RWPE2 (cell line): ENCODE measurements at regions not wholly inside any gene's neighbourhood (a gene's known extent, or its start where the extent isn't known, plus 50 kb on each side); places are given as distances from the start of the nearest gene placed in this dataset.

Source experiments
- ATAC-seq: fragments of 200-7000 bp; cut with Tn5 transposase; 3 replicates; pipeline ENCODE4 v1.9.1; 2021; ENCODE audit warnings: low read depth
- DNase-seq: peaks from one replicate; pipeline ENCODE4 v3.0.0-alpha.2; 2020; ENCODE audit warnings: low spot score
- H3K27ac ChIP-seq: fragments of 450-650 bp; 2 replicates; pipeline ENCODE4 v1.5.1; 2017; ENCODE audit warnings: mild to moderate bottlenecking; ENCODE audit not compliant: poor library complexity, severe bottlenecking
- H3K27me3 ChIP-seq: fragments of 250-450 bp; sonication (Bioruptor Pico); 2 replicates; pipeline ENCODE4 v1.5.1; 2021; ENCODE audit warnings: mild to moderate bottlenecking, moderate library complexity; ENCODE audit not compliant: insufficient read depth, poor library complexity, severe bottlenecking
- H3K36me3 ChIP-seq: fragments of 250-450 bp; sonication (Bioruptor Pico); 2 replicates; pipeline ENCODE4 v1.5.1; 2020; ENCODE audit warnings: low read depth, mild to moderate bottlenecking, moderate library complexity
- H3K4me1 ChIP-seq: fragments of 250-450 bp; sonication (Bioruptor Pico); 2 replicates; pipeline ENCODE4 v1.5.1; 2021; ENCODE audit warnings: mild to moderate bottlenecking, moderate library complexity; ENCODE audit not compliant: insufficient read depth, poor library complexity, severe bottlenecking
- H3K4me3 ChIP-seq: fragments of 250-450 bp; sonication (Bioruptor Pico); 2 replicates; pipeline ENCODE4 v1.5.1; 2021; ENCODE audit warnings: mild to moderate bottlenecking, moderate library complexity; ENCODE audit not compliant: severe bottlenecking
- H3K9me3 ChIP-seq: fragments of 250-450 bp; sonication (Bioruptor Pico); 2 replicates; pipeline ENCODE4 v1.5.1; 2021; ENCODE audit warnings: mild to moderate bottlenecking, moderate library complexity; ENCODE audit not compliant: severe bottlenecking
- TF ChIP-seq, protein P1 (sequence below): fragments of 450-650 bp; IDR thresholded peaks from one replicate; pipeline ENCODE4 v1.5.1; 2017; ENCODE audit warnings: mild to moderate bottlenecking, moderate library complexity; ENCODE audit not compliant: poor library complexity, severe bottlenecking

DNA sequence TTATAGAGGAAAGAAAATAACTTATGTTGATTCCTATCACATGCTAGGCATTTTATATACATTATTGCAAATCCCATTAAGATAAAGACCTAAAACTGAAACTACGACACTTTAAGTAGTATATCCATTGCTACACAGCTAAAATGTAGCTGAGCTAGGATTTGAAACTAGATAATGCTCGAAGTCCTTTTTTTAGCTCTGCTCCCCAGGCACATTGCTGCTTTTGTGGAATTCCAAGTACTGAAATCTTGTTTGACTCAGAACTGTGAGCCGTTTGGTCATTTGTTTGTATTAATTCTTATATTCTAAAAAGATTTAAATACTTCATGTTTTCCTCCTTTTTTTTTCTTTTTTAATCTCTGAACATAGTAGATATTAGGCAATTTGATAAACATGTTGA is 644.8 kb downstream of the HACE1 start:
- no peaks in the 10 kb centered on the region for H3K4me1 ChIP-seq
- no peak overlapping the region for H3K27ac ChIP-seq
- no peaks in the 10 kb centered on the region for H3K27me3 ChIP-seq
- DNase-seq (no peak), ATAC-seq (no peak)
- TF ChIP-seq, protein P1, sequence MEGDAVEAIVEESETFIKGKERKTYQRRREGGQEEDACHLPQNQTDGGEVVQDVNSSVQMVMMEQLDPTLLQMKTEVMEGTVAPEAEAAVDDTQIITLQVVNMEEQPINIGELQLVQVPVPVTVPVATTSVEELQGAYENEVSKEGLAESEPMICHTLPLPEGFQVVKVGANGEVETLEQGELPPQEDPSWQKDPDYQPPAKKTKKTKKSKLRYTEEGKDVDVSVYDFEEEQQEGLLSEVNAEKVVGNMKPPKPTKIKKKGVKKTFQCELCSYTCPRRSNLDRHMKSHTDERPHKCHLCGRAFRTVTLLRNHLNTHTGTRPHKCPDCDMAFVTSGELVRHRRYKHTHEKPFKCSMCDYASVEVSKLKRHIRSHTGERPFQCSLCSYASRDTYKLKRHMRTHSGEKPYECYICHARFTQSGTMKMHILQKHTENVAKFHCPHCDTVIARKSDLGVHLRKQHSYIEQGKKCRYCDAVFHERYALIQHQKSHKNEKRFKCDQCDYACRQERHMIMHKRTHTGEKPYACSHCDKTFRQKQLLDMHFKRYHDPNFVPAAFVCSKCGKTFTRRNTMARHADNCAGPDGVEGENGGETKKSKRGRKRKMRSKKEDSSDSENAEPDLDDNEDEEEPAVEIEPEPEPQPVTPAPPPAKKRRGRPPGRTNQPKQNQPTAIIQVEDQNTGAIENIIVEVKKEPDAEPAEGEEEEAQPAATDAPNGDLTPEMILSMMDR: no peak
- H3K36me3 ChIP-seq: no peaks in the 10 kb centered on the region
- no peaks in the 10 kb centered on the region for H3K9me3 ChIP-seq
- H3K4me3 ChIP-seq: no peak overlapping the region

DNA sequence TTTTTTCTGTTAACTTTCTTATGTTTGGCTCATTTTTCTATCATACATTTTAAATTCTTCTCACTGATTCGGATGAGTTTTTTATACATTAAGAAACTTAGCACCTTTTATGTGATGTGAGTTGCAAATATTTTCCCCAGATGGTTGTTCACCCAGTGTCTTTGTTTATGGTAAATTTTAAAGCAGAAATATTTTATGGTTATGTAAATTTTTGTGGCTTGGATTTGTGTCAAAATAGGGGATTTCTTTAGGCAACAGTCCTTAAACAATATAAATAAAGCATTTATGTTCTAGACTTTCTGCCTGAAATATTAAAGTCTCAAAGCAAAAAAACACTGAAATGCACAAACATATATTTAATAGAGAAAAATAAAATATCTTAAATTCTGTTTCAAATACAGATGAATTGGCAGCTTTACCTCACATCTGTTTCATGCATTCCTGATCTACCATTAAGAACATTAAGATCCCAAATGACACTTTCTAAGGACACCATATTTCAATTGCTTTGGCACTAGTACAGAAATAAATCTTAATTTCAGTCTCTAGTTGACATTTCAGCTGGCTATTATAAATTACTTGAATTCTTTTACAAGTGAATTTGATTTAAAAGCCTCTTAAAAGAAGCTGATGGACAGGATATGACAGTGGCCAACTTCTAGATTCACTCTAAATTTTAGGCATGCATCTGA is 646.6 kb downstream of the HACE1 start:
- H3K27me3 ChIP-seq: no peaks in the 10 kb centered on the region
- no peak for ATAC-seq
- H3K4me3 ChIP-seq: no peak overlapping the region
- TF ChIP-seq, protein P1: no peak
- H3K27ac ChIP-seq: no peak overlapping the region
- no peaks in the 10 kb centered on the region for H3K9me3 ChIP-seq
- no peaks in the 10 kb centered on the region for H3K36me3 ChIP-seq
- H3K4me1 ChIP-seq: no peaks in the 10 kb centered on the region
- no peak for DNase-seq

DNA sequence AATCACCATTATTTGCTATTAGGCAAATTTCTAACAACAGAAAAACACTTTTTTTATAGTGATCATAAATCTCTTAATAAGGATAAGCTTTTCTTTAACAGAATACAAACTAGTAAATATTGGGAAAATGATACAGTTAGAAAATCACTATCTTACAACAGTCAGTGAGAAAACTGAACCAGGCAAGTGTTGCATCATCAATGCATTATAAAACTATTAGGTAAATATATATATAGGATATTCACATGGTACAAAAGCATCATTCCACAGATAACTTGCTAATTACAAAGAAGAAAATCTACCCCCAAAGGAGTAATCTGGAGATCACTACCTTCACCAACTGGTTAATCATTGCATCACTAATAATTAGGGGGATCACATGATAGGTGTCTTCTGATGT is 652.1 kb downstream of the HACE1 start:
- H3K9me3 ChIP-seq: no peaks in the 10 kb centered on the region
- H3K4me3 ChIP-seq: no peak overlapping the region
- no peak for ATAC-seq
- TF ChIP-seq, protein P1: no peak
- no peaks in the 10 kb centered on the region for H3K27me3 ChIP-seq
- no peaks in the 10 kb centered on the region for H3K36me3 ChIP-seq
- H3K4me1 ChIP-seq: no peaks in the 10 kb centered on the region
- no peak overlapping the region for H3K27ac ChIP-seq
- DNase-seq: no peak

DNA sequence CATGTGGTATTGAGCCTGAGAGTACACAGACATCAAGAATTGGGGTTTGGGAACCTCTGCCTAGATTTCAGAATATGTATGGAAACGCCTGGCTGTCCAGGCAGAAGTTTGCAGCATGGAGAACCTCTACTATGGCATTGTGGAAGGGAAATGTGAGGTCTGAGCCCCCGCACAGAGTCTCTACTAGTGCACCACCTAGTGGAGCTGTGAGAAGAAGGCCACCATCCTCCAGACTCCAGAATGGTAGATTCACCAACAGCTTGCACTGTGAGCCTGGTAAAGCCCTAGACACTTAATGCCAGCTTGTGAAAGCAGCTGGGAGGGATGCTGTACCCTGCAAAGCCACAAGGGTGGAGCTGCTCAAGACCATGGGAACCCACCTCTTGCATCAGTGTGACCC is 658.2 kb downstream of the HACE1 start:
- Histone ChIP-seq H3K4me1 (no peaks in the 10 kb centered on the region), H3K36me3 (no peaks in the 10 kb centered on the region), H3K4me3 (no peak overlapping the region), H3K27ac (no peak overlapping the region), H3K9me3 (no peaks in the 10 kb centered on the region), H3K27me3 (no peaks in the 10 kb centered on the region)
- ATAC-seq: no peak
- TF ChIP-seq, protein P1: no peak
- no peak for DNase-seq

- H3K27ac ChIP-seq: no peak overlapping the region
- DNase-seq (no peak), ATAC-seq (no peak)
- no peaks in the 10 kb centered on the region for H3K27me3 ChIP-seq
- TF ChIP-seq, protein P1: no peak
- H3K4me1 ChIP-seq: peaks cover 6% of the 10 kb centered on the region
- peaks cover 2% of the 10 kb centered on the region for H3K9me3 ChIP-seq
- no peak overlapping the region for H3K4me3 ChIP-seq
- no peaks in the 10 kb centered on the region for H3K36me3 ChIP-seq
Observed at GRCh38 chr6:104187616-104188015, 672.1 kb downstream of the HACE1 start.
